ENCODE measurements at regions not wholly inside any gene's neighbourhood (a gene's known extent, or its start where the extent isn't known, plus 50 kb on each side); places are given as distances from the start of the nearest gene placed in this dataset.
A peak's percentile ranks its signal among the peaks of the same experiment; 100 is the strongest.

GRCh38 chr1:78224861-78225552 is 179.2 kb downstream of the GIPC2 start:
- Histone ChIP-seq H3K9me3 (ENCODE audit: low read depth, low read length) (peaks cover 8% of the 10 kb centered on the region), H4K20me1 (ENCODE audit: insufficient read depth, low read length) (no peaks in the 10 kb centered on the region), H3K27me3 (ENCODE audit: insufficient read depth, low read length) (no peaks in the 10 kb centered on the region), H3K27ac (ENCODE audit: low read depth, low read length) (no peak overlapping the region), H3K36me3 (ENCODE audit: insufficient read depth, low read length) (no peaks in the 10 kb centered on the region), H2AFZ (ENCODE audit: low read length) (no peak overlapping the region), H3K4me1 (ENCODE audit: insufficient read depth, low read length) (peaks cover 27% of the 10 kb centered on the region), H3K79me2 (ENCODE audit: insufficient read depth, low read length) (no peaks in the 10 kb centered on the region), H3K4me2 (ENCODE audit: insufficient read depth, low read length) (no peak overlapping the region), H3K4me3 (ENCODE audit: insufficient read depth, low read length) (no peak overlapping the region)
- TF ChIP-seq, protein P1, sequence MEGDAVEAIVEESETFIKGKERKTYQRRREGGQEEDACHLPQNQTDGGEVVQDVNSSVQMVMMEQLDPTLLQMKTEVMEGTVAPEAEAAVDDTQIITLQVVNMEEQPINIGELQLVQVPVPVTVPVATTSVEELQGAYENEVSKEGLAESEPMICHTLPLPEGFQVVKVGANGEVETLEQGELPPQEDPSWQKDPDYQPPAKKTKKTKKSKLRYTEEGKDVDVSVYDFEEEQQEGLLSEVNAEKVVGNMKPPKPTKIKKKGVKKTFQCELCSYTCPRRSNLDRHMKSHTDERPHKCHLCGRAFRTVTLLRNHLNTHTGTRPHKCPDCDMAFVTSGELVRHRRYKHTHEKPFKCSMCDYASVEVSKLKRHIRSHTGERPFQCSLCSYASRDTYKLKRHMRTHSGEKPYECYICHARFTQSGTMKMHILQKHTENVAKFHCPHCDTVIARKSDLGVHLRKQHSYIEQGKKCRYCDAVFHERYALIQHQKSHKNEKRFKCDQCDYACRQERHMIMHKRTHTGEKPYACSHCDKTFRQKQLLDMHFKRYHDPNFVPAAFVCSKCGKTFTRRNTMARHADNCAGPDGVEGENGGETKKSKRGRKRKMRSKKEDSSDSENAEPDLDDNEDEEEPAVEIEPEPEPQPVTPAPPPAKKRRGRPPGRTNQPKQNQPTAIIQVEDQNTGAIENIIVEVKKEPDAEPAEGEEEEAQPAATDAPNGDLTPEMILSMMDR (IDR thresholded peaks at IDR 0.05; ENCODE audit: extremely low read depth, low read depth, low read length): no peak
- no peak for DNase-seq (ENCODE audit: insufficient read length, low spot score, missing footprints)

GRCh38 chr1:78226784-78227183 is 181.0 kb downstream of the GIPC2 start:
- TF ChIP-seq, protein P1 (IDR thresholded peaks at IDR 0.05; ENCODE audit: extremely low read depth, low read depth, low read length): no peak
- Histone ChIP-seq H3K4me2 (ENCODE audit: insufficient read depth, low read length) (no peak overlapping the region), H3K36me3 (ENCODE audit: insufficient read depth, low read length) (no peaks in the 10 kb centered on the region), H3K27me3 (ENCODE audit: insufficient read depth, low read length) (no peaks in the 10 kb centered on the region), H3K79me2 (ENCODE audit: insufficient read depth, low read length) (no peaks in the 10 kb centered on the region), H4K20me1 (ENCODE audit: insufficient read depth, low read length) (no peaks in the 10 kb centered on the region), H3K4me3 (ENCODE audit: insufficient read depth, low read length) (no peak overlapping the region), H3K9me3 (ENCODE audit: low read depth, low read length) (peaks cover 8% of the 10 kb centered on the region), H2AFZ (ENCODE audit: low read length) (no peak overlapping the region), H3K27ac (ENCODE audit: low read depth, low read length) (no peak overlapping the region), H3K4me1 (ENCODE audit: insufficient read depth, low read length) (peaks cover 27% of the 10 kb centered on the region)
- no peak for DNase-seq (ENCODE audit: insufficient read length, low spot score, missing footprints)

DNA sequence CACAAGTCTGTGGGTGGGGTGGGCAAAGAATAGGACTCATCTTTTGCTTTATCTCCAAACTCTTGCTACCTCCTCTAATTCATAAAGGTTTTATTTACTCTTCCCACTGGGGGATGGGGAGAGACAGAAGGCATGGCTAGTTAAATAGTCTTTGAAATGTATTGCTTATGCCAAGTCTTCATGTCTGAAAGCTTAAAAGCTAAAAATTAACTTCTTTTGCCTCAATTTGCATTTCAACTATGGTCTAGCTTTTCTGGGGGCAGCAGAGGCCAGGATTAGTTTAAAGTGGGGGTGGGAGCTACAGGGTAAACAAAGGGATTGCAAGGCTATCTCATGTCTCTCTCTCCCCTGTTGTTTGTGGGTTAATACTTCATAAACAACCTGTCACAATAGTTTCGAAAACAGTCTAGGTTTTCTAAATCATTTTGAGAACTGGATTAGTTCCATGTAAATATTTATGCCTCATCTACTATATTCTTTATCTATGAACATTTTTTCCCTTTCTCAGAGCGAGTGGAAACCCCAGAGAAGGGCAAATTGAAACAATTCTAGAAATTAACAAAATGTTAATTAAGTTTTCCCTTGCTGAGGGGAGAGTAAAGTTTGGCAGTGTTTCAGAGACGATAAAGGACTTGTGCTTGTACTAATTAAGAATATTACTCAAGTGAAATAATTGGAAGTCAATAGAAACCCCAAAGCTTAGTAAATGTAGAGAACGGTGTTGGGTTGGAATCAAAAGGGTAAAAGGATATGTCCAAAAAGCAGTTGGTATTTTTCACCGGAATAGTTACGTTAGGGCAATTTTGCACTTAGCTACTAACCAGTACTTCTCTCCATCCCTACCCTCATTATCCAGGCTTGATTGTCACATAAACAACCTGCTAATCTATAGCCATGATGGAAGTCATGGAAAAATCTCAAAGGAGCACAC is 182.2 kb downstream of the GIPC2 start:
- Histone ChIP-seq H3K9me3 (ENCODE audit: low read depth, low read length) (peaks cover 8% of the 10 kb centered on the region), H3K4me1 (ENCODE audit: insufficient read depth, low read length) (peaks cover 23% of the 10 kb centered on the region), H3K27ac (ENCODE audit: low read depth, low read length) (no peak overlapping the region), H4K20me1 (ENCODE audit: insufficient read depth, low read length) (no peaks in the 10 kb centered on the region), H3K4me2 (ENCODE audit: insufficient read depth, low read length) (no peak overlapping the region), H2AFZ (ENCODE audit: low read length) (no peak overlapping the region), H3K79me2 (ENCODE audit: insufficient read depth, low read length) (no peaks in the 10 kb centered on the region), H3K36me3 (ENCODE audit: insufficient read depth, low read length) (no peaks in the 10 kb centered on the region), H3K27me3 (ENCODE audit: insufficient read depth, low read length) (no peaks in the 10 kb centered on the region), H3K4me3 (ENCODE audit: insufficient read depth, low read length) (no peak overlapping the region)
- TF ChIP-seq, protein P1 (IDR thresholded peaks at IDR 0.05; ENCODE audit: extremely low read depth, low read depth, low read length): no peak
- DNase-seq (ENCODE audit: insufficient read length, low spot score, missing footprints): no peak

- Histone ChIP-seq H2AFZ (ENCODE audit: low read length) (no peak overlapping the region), H3K4me2 (ENCODE audit: insufficient read depth, low read length) (peak overlapping the region; percentile 50), H3K9me3 (ENCODE audit: low read depth, low read length) (peaks cover 8% of the 10 kb centered on the region), H3K27me3 (ENCODE audit: insufficient read depth, low read length) (no peaks in the 10 kb centered on the region), H3K79me2 (ENCODE audit: insufficient read depth, low read length) (no peaks in the 10 kb centered on the region), H3K4me1 (ENCODE audit: insufficient read depth, low read length) (peaks cover 12% of the 10 kb centered on the region), H3K4me3 (ENCODE audit: insufficient read depth, low read length) (no peak overlapping the region), H3K27ac (ENCODE audit: low read depth, low read length) (no peak overlapping the region), H3K36me3 (ENCODE audit: insufficient read depth, low read length) (no peaks in the 10 kb centered on the region), H4K20me1 (ENCODE audit: insufficient read depth, low read length) (no peaks in the 10 kb centered on the region)
- TF ChIP-seq, protein P1 (IDR thresholded peaks at IDR 0.05; ENCODE audit: extremely low read depth, low read depth, low read length): no peak
- peak; percentile 81 for DNase-seq (ENCODE audit: insufficient read length, low spot score, missing footprints)
These were observed 183.6 kb downstream of the GIPC2 start for GRCh38 chr1:78229344-78229743.

All from osteoblast (primary cell).